NT2/D1 (cell line): ENCODE measurements at regions not wholly inside any gene's neighbourhood (a gene's known extent, or its start where the extent isn't known, plus 50 kb on each side); places are given as distances from the start of the nearest gene placed in this dataset.
A peak's percentile ranks its signal among the peaks of the same experiment; 100 is the strongest.

Experiments
- DNase-seq: peaks from one replicate; pipeline ENCODE4 v3.0.0-alpha.2; 2011; ENCODE audit warnings: low read depth, low spot score
- H3K27me3 ChIP-seq: 2 replicates; pipeline ENCODE4 v1.6.0; 2011; ENCODE audit warnings: mild to moderate bottlenecking; ENCODE audit not compliant: insufficient read length, insufficient read depth
- H3K36me3 ChIP-seq: 2 replicates; pipeline ENCODE4 v1.6.1; 2011; ENCODE audit warnings: mild to moderate bottlenecking, low read length, mixed read lengths; ENCODE audit not compliant: insufficient read depth, insufficient read length
- H3K4me1 ChIP-seq: 2 replicates; pipeline ENCODE4 v1.5.1; 2011; ENCODE audit not compliant: insufficient read depth, insufficient read length
- H3K4me3 ChIP-seq: 2 replicates; pipeline ENCODE4 v1.5.1; 2011; ENCODE audit warnings: low read depth; ENCODE audit not compliant: insufficient read length
- H3K9ac ChIP-seq: 2 replicates; pipeline ENCODE4 v1.6.0; 2011; ENCODE audit warnings: low read depth; ENCODE audit not compliant: insufficient read length
- H3K9me3 ChIP-seq: 2 replicates; pipeline ENCODE4 v1.5.1; 2011; ENCODE audit warnings: mild to moderate bottlenecking, low read length; ENCODE audit not compliant: insufficient read depth
- SUZ12 ChIP-seq: IDR thresholded peaks from 2 replicates; pipeline ENCODE4 v1.6.1; 2011; ENCODE audit not compliant: insufficient read length, insufficient read depth; ENCODE audit errors: extremely low read depth
- YY1 ChIP-seq: IDR thresholded peaks from 2 replicates; pipeline ENCODE4 v1.6.1; 2011; ENCODE audit not compliant: insufficient read length, insufficient read depth
- ZNF274 ChIP-seq: IDR thresholded peaks from 2 replicates; pipeline ENCODE4 v1.6.1; 2011; ENCODE audit warnings: mild to moderate bottlenecking, low read depth, low read length

- H3K9me3 ChIP-seq = no peaks in the 10 kb centered on the region
- TF ChIP-seq ZNF274 (no peak), YY1 (no peak), SUZ12 (no peak)
- no peaks in the 10 kb centered on the region for H3K36me3 ChIP-seq
- no peak overlapping the region for H3K4me3 ChIP-seq
- H3K9ac ChIP-seq = no peak overlapping the region
- peaks cover 28% of the 10 kb centered on the region for H3K4me1 ChIP-seq
- H3K27me3 ChIP-seq = no peaks in the 10 kb centered on the region
- DNase-seq = no peak
Measured at GRCh38 chr14:76929927-76930326, 98.6 kb downstream of the IRF2BPL start.

GRCh38 chr14:76927971-76928700 is 100.4 kb downstream of the IRF2BPL start:
- H3K36me3 ChIP-seq = no peaks in the 10 kb centered on the region
- TF ChIP-seq ZNF274 = no peak
- TF ChIP-seq SUZ12 = no peak
- TF ChIP-seq YY1 = no peak
- peaks cover 31% of the 10 kb centered on the region for H3K4me1 ChIP-seq
- H3K27me3 ChIP-seq = no peaks in the 10 kb centered on the region
- no peak overlapping the region for H3K4me3 ChIP-seq
- no peaks in the 10 kb centered on the region for H3K9me3 ChIP-seq
- H3K9ac ChIP-seq = no peak overlapping the region
- DNase-seq = no peak

- no peak for DNase-seq
- H3K9me3 ChIP-seq = no peaks in the 10 kb centered on the region
- TF ChIP-seq ZNF274 (no peak), YY1 (no peak), SUZ12 (no peak)
- no peak overlapping the region for H3K4me3 ChIP-seq
- peaks cover 34% of the 10 kb centered on the region for H3K4me1 ChIP-seq
- no peaks in the 10 kb centered on the region for H3K36me3 ChIP-seq
- H3K27me3 ChIP-seq = no peaks in the 10 kb centered on the region
- H3K9ac ChIP-seq = no peak overlapping the region
Measured at GRCh38 chr14:76926521-76927251, 100.5 kb downstream of the LRRC74A start.

- Histone ChIP-seq H3K9ac (peak overlapping the region; percentile 63), H3K4me1 (peaks cover 41% of the 10 kb centered on the region)
Measured at GRCh38 chr14:76925097-76925441, 98.9 kb downstream of the LRRC74A start.

GRCh38 chr14:76924371-76925096 is 98.3 kb downstream of the LRRC74A start:
- Histone ChIP-seq H3K27me3 (no peaks in the 10 kb centered on the region), H3K36me3 (no peaks in the 10 kb centered on the region), H3K9me3 (no peaks in the 10 kb centered on the region), H3K9ac (peak overlapping the region; percentile 63), H3K4me1 (peaks cover 42% of the 10 kb centered on the region), H3K4me3 (peak overlapping the region; percentile 6)
- no peak for TF ChIP-seq YY1
- no peak for TF ChIP-seq ZNF274
- no peak for TF ChIP-seq SUZ12
- peak; percentile 90 for DNase-seq

More at GRCh38 chr14:76925097-76925441, 98.9 kb downstream of the LRRC74A start:
- no peak for DNase-seq
- H3K4me3 ChIP-seq = no peak overlapping the region
- TF ChIP-seq ZNF274 (no peak), SUZ12 (no peak), YY1 (no peak)
- H3K9me3 ChIP-seq = no peaks in the 10 kb centered on the region
- no peaks in the 10 kb centered on the region for H3K36me3 ChIP-seq
- H3K27me3 ChIP-seq = no peaks in the 10 kb centered on the region

GRCh38 chr14:76923431-76924370 is 97.5 kb downstream of the LRRC74A start:
- Histone ChIP-seq H3K4me3 (peak overlapping the region; percentile 6), H3K36me3 (no peaks in the 10 kb centered on the region), H3K9me3 (no peaks in the 10 kb centered on the region), H3K27me3 (no peaks in the 10 kb centered on the region), H3K9ac (peak overlapping the region; percentile 43), H3K4me1 (peaks cover 42% of the 10 kb centered on the region)
- no peak for TF ChIP-seq SUZ12
- no peak for TF ChIP-seq YY1
- no peak for TF ChIP-seq ZNF274
- DNase-seq = no peak
